ENCODE measurements at regions not wholly inside any gene's neighbourhood (a gene's known extent, or its start where the extent isn't known, plus 50 kb on each side); places are given as distances from the start of the nearest gene placed in this dataset.

- DNase-seq = no peak
Observed at GRCh38 chr5:52504584-52505240, 283.0 kb upstream of the ITGA1 start.

- DNase-seq = no peak
Observed at GRCh38 chr5:52517667-52518066, 270.0 kb upstream of the ITGA1 start.

- DNase-seq = no peak
Observed at GRCh38 chr5:52520171-52520570, 267.5 kb upstream of the ITGA1 start.

- no peak for DNase-seq
Observed at GRCh38 chr5:52521236-52521635, 266.5 kb upstream of the ITGA1 start.

GRCh38 chr5:52523701-52524100 lies 264.0 kb upstream of the ITGA1 start:
- DNase-seq = no peak

GRCh38 chr5:52531105-52531504 lies 256.6 kb upstream of the ITGA1 start:
- no peak for DNase-seq

- no peak for DNase-seq
Observed at GRCh38 chr5:52543594-52543993, 244.1 kb upstream of the ITGA1 start.

GRCh38 chr5:52544738-52545137 lies 243.0 kb upstream of the ITGA1 start:
- DNase-seq = no peak

GRCh38 chr5:52554293-52554692 lies 233.4 kb upstream of the ITGA1 start:
- DNase-seq = no peak

- DNase-seq = no peak
Observed at GRCh38 chr5:52560366-52560765, 227.3 kb upstream of the ITGA1 start.

GRCh38 chr5:52562473-52562872 lies 225.2 kb upstream of the ITGA1 start:
- no peak for DNase-seq

- no peak for DNase-seq
Observed at GRCh38 chr5:52564587-52564986, 223.1 kb upstream of the ITGA1 start.

- DNase-seq = no peak
Observed at GRCh38 chr5:52577546-52577945, 210.2 kb upstream of the ITGA1 start.

- DNase-seq = no peak
Observed at GRCh38 chr5:52579391-52579790, 208.3 kb upstream of the ITGA1 start.

GRCh38 chr5:52580921-52581320 lies 206.8 kb upstream of the ITGA1 start:
- no peak for DNase-seq

- no peak for DNase-seq
Observed at GRCh38 chr5:52582313-52582712, 205.4 kb upstream of the ITGA1 start.

- DNase-seq = no peak
Observed at GRCh38 chr5:52587131-52587530, 200.6 kb upstream of the ITGA1 start.

GRCh38 chr5:52597625-52598024 lies 190.1 kb upstream of the ITGA1 start:
- no peak for DNase-seq

- no peak for DNase-seq
Observed at GRCh38 chr5:52598968-52599367, 188.7 kb upstream of the ITGA1 start.

GRCh38 chr5:52603778-52604554 lies 183.8 kb upstream of the ITGA1 start:
- DNase-seq = no peak

- DNase-seq = no peak
Observed at GRCh38 chr5:52605317-52606313, 182.1 kb upstream of the ITGA1 start.

GRCh38 chr5:52607227-52607824 lies 180.4 kb upstream of the ITGA1 start:
- no peak for DNase-seq

- DNase-seq = no peak
Observed at GRCh38 chr5:52620315-52620714, 167.4 kb upstream of the ITGA1 start.
